ENCODE measurements at regions not wholly inside any gene's neighbourhood (a gene's known extent, or its start where the extent isn't known, plus 50 kb on each side); places are given as distances from the start of the nearest gene placed in this dataset.

DNA sequence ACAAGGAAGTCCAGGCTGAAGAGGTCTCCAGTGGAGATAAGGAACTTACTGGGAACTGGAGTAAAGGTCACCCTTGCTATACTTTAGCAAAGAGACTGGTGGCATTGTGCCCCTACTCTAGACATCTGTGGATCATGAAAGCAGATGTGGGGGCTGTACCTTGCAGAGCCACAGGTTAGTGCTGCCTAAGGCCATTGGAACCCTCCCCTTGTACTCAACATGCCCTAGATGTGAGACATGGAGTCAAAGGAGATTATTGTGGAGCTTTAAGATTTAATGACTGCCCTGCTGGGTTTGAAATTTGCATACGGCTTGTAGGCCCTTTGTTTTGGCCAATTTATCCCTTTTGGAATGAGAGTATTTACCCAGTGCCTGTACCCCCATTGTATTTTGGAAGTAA, 397.3 kb upstream of the GRIN3A start:
- TF ChIP-seq, protein P1, sequence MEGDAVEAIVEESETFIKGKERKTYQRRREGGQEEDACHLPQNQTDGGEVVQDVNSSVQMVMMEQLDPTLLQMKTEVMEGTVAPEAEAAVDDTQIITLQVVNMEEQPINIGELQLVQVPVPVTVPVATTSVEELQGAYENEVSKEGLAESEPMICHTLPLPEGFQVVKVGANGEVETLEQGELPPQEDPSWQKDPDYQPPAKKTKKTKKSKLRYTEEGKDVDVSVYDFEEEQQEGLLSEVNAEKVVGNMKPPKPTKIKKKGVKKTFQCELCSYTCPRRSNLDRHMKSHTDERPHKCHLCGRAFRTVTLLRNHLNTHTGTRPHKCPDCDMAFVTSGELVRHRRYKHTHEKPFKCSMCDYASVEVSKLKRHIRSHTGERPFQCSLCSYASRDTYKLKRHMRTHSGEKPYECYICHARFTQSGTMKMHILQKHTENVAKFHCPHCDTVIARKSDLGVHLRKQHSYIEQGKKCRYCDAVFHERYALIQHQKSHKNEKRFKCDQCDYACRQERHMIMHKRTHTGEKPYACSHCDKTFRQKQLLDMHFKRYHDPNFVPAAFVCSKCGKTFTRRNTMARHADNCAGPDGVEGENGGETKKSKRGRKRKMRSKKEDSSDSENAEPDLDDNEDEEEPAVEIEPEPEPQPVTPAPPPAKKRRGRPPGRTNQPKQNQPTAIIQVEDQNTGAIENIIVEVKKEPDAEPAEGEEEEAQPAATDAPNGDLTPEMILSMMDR (IDR thresholded peaks at IDR 0.05) = no peak
- no peak for TF ChIP-seq POLR2A (IDR thresholded peaks at IDR 0.05)

Data from uterus (tissue), 2 donors.